LHCN-M2 (cell line): ENCODE measurements at regions not wholly inside any gene's neighbourhood (a gene's known extent, or its start where the extent isn't known, plus 50 kb on each side); places are given as distances from the start of the nearest gene placed in this dataset.
"Not testable (repeated sequence)": the region's sequence is repeated elsewhere in the genome, so short reads cannot be mapped to it uniquely, and the experiment has no call there.

Source experiments
- DNase-seq: peaks from one replicate; pipeline ENCODE4 v3.0.0-alpha.2; 2012; ENCODE audit warnings: low read depth

DNA sequence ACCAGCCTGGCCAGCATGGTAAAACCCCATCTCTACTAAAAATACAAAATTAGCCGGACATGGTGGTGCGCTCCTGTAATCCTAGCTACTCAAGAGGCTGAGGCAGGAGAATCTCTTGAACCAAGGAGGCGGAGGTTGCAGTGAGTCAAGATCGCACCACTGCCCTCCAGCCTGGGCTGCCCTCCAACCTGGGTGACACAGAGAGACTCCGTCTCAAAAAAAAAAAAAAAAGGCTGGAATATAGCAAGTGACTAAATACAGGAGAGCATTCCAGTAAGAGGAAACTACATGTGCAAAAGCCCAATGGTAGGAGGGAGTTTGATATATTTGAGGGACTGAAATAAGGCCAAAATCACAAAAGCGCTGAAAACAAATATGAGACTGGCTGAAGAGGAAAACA, 76.5 kb upstream of the NR5A2 start:
- not testable (repeated sequence) for DNase-seq

DNA sequence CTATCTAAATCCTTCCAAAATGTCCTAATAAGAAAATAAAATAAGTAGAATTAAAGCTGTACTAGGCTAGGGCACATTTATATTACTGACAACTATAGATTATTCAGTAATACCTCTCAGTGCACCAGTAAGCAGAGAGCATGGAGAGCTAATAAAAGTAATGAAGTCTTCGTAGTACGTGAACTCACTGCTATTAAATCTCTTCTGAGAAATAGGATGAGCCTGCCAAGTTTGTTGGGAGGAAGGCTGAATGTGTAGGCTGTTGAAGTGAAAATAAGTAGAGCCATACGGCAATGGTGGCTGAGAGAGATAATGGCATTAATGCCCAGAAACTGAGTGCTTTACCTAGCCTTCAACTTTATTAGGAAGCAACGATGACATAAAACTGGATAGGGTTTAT, 73.9 kb upstream of the NR5A2 start:
- DNase-seq, result no peak

DNA sequence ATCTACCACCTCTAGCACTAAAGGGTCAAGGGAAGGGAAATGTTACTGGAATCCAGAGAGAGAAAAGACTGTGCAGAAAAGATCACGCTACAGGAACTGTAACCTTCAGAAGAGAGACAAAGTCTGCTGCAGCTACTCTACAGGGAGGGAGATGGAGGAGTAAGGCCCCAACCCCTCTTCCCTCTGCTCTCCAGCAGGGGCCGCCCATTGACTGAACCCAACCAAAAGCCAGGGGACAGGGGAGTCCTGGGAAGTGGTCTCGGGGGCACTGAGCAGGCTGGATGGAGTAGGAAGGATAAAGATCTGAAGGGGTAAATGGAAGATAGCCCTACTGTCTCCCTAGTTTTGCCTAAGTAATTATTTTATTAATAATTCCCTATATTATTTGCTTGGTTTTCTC, 72.8 kb upstream of the NR5A2 start:
- no peak for DNase-seq

DNA sequence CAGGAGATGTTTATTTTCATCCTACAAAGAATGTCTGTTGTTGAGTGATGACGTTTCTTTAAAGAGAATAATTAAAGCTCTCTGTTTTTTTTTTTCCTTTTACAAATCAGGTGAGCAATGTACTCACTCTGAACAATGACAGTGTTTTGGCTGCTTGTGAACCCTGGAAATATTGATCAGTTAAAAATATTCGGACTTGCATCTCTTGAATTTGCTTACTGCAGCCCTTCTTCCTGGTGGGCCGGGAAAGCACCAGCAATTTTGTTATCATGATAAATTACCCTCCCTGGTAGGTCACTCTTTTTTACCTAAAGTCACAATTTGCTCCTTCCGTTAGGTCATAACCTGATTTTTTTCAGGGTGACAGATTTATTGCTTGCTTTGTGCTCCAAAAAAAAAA, 72.3 kb upstream of the NR5A2 start:
- DNase-seq, result no peak

DNA sequence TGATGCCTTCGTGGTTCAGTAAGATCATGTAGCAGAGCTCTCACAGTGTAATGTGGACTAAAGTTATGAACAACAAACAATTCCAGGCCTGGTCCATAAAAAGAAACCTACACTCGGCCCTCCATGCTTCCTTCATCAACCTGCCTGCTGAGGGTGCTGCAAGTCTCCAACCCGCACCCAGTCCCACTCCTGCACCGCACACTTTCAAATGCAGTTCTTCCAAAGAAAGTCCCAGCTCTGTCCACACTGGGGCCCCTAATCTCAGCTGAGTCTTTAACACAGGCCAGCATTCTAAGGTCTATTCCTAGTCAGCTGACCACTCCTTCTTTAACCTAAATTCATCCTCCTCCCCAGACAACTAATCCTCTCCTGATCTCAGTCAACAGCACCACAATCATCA, 71.5 kb upstream of the NR5A2 start:
- no peak for DNase-seq

DNA sequence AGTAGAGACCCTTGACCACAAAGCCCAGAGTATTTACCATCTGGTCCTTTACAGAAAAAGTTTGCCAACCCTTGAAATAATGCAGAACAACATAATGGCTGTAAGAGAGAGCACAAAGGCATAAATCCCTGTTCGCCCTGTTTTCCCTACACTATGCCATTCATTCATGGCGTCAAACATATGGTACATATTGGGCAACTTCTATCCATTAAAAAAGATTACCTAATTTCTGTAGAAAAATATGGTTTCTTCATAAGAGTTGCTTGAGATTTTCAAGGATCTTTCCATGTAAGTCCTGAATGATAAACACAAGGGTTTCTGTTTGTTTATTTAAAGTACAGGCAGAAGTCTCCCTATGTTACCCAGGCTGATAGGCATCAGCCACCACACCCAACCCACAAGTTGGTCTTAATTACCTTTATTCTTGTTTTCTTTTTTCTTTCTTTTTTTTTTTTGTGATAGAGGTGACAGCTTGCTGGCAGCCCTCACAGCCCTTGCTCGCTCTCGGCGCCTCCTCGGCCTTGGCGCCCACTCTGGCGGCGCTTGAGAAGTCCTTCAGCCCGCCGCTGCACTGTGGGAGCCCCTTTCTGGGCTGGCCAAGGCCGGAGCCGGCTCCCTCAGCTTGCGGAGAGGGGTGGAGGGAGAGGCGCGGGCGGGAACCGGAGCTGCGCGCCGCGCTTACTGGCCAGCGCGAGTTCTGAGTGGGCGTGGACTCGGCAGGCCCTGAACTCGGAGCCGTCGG, 68.3 kb upstream of the NR5A2 start:
- no peak for DNase-seq

DNA sequence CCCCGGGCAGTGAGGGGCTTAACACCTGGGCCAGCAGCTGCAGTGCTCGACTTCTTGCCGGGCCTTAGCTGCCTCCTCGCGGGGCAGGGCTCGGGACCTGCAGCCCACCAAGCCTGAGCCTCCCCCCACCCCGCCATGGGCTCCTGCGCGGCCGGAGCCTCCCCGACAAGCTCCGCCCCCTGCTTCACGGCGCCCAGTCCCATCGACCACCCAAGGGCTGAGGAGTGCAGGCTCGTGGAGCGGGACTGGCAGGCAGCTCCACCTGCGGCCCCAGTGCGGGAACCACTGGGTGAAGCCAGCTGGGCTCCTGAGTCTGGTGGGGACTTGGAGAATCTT, 67.8 kb upstream of the NR5A2 start:
- no peak for DNase-seq

DNA sequence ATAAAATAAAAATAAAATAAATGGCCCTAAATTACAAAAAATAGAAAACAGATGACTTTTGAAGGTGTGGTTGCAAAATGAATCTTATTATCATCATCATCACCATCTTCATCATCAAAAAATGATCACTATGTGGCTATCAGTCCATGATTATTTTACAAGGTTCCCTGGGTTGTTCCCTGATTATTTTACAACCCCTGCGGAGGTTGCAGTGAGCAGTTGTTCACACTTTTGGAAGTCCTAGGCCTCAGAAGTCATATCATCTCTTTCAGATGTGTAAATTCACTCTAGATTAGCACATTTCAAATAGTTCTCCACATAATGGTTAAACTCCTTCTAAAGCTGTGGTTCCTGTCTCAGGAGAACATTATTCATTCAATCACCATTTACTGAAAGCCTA, 57.4 kb upstream of the NR5A2 start:
- DNase-seq, result no peak

DNA sequence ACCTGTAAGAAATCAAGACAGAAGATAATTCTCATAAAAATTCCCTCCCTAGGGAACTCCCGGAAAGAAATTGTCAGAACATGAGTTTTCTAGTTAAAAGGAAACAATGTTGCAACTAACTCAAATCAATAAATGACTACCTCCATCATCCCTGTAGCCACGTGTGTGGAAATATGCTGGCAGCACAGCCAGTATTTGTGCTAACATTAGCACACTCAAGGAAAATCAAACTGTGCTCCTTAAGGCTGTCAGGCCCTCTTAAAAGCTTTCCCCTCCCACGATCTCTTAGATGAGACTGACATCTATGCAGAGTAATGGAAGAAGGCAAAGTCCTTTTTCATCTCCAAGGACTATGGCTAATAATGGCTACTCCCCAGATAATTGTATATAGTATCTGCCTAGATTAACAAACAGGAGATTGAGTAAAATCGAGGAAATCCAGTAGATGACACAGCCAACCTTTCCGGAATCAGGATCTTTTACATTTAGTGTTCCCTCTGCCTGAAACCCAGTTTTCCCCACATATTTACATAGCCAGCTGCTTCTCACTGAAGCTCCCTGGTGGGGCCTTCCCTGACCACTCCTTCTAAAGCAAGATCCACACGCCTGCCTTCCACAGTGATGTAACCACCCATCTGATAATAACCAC, 50.9 kb upstream of the NR5A2 start:
- no peak for DNase-seq
